ENCODE measurements at regions not wholly inside any gene's neighbourhood (a gene's known extent, or its start where the extent isn't known, plus 50 kb on each side); places are given as distances from the start of the nearest gene placed in this dataset.

- Histone ChIP-seq H3K4me2 (ENCODE audit: low read depth, low read length, poor library complexity, severe bottlenecking) (no peak overlapping the region), H3K36me3 (ENCODE audit: insufficient read depth, low read length) (no peaks in the 10 kb centered on the region), H3K9ac (ENCODE audit: low read length) (no peak overlapping the region), H3K4me1 (ENCODE audit: low read length) (no peaks in the 10 kb centered on the region), H3K4me3 (ENCODE audit: low read length) (no peak overlapping the region), H3K27me3 (ENCODE audit: low read length) (no peaks in the 10 kb centered on the region), H3K27ac (ENCODE audit: low read length) (no peak overlapping the region), H3K79me2 (ENCODE audit: low read length) (no peaks in the 10 kb centered on the region), H3K9me3 (ENCODE audit: low read length) (no peaks in the 10 kb centered on the region), H3K9me2 (replicated peaks; ENCODE audit: insufficient read depth, low read length) (no peaks in the 10 kb centered on the region), H4K20me1 (ENCODE audit: insufficient read depth, low read depth, low read length) (no peaks in the 10 kb centered on the region), H2AFZ (ENCODE audit: low read length) (no peak overlapping the region)
- no peak for DNase-seq
Observed at GRCh38 chr9:18032636-18033035, 441.3 kb upstream of the ADAMTSL1 start.

GRCh38 chr9:18036422-18037187 is 437.3 kb upstream of the ADAMTSL1 start:
- Histone ChIP-seq H3K27me3 (ENCODE audit: low read length) (no peaks in the 10 kb centered on the region), H3K4me3 (ENCODE audit: low read length) (no peak overlapping the region), H2AFZ (ENCODE audit: low read length) (no peak overlapping the region), H3K27ac (ENCODE audit: low read length) (no peak overlapping the region), H3K9me3 (ENCODE audit: low read length) (no peaks in the 10 kb centered on the region), H4K20me1 (ENCODE audit: insufficient read depth, low read depth, low read length) (no peaks in the 10 kb centered on the region), H3K9me2 (replicated peaks; ENCODE audit: insufficient read depth, low read length) (no peaks in the 10 kb centered on the region), H3K4me1 (ENCODE audit: low read length) (no peaks in the 10 kb centered on the region), H3K9ac (ENCODE audit: low read length) (no peak overlapping the region), H3K79me2 (ENCODE audit: low read length) (no peaks in the 10 kb centered on the region), H3K36me3 (ENCODE audit: insufficient read depth, low read length) (no peaks in the 10 kb centered on the region), H3K4me2 (ENCODE audit: low read depth, low read length, poor library complexity, severe bottlenecking) (no peak overlapping the region)
- no peak for DNase-seq

DNA sequence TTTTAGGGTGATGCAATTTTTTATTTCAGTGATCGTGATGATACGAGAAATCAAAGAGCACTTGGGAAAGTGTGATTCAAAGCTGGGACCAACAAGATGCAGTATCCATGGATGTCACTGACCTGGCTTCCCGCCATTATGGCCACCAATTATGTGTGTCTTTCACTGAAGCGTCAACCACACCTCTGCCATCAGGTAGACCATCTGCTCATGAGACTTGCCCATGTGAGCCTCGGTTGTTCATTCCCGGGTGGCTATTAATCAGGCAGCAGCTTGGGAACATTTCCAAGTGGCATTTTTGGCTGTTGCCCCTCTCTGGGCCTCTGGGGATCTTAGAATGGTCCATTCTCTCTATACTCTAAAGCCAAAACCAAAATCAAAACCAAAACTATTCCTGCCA is 436.0 kb upstream of the ADAMTSL1 start:
- no peak overlapping the region for H3K4me2 ChIP-seq (ENCODE audit: low read depth, low read length, poor library complexity, severe bottlenecking)
- H3K4me1 ChIP-seq (ENCODE audit: low read length), result no peaks in the 10 kb centered on the region
- no peaks in the 10 kb centered on the region for H3K27me3 ChIP-seq (ENCODE audit: low read length)
- no peaks in the 10 kb centered on the region for H4K20me1 ChIP-seq (ENCODE audit: insufficient read depth, low read depth, low read length)
- no peak for DNase-seq
- no peaks in the 10 kb centered on the region for H3K36me3 ChIP-seq (ENCODE audit: insufficient read depth, low read length)
- no peaks in the 10 kb centered on the region for H3K9me3 ChIP-seq (ENCODE audit: low read length)
- H3K9me2 ChIP-seq (replicated peaks; ENCODE audit: insufficient read depth, low read length), result no peaks in the 10 kb centered on the region
- H3K27ac ChIP-seq (ENCODE audit: low read length), result no peak overlapping the region
- H3K79me2 ChIP-seq (ENCODE audit: low read length), result no peaks in the 10 kb centered on the region
- H2AFZ ChIP-seq (ENCODE audit: low read length), result no peak overlapping the region
- no peak overlapping the region for H3K4me3 ChIP-seq (ENCODE audit: low read length)
- H3K9ac ChIP-seq (ENCODE audit: low read length), result no peak overlapping the region

GRCh38 chr9:18040327-18040726 is 433.6 kb upstream of the ADAMTSL1 start:
- Histone ChIP-seq H4K20me1 (ENCODE audit: insufficient read depth, low read depth, low read length) (no peaks in the 10 kb centered on the region), H3K9me3 (ENCODE audit: low read length) (no peaks in the 10 kb centered on the region), H3K4me3 (ENCODE audit: low read length) (no peak overlapping the region), H3K27me3 (ENCODE audit: low read length) (no peaks in the 10 kb centered on the region), H3K9me2 (replicated peaks; ENCODE audit: insufficient read depth, low read length) (no peaks in the 10 kb centered on the region), H2AFZ (ENCODE audit: low read length) (no peak overlapping the region), H3K4me2 (ENCODE audit: low read depth, low read length, poor library complexity, severe bottlenecking) (no peak overlapping the region), H3K27ac (ENCODE audit: low read length) (no peak overlapping the region), H3K9ac (ENCODE audit: low read length) (no peak overlapping the region), H3K36me3 (ENCODE audit: insufficient read depth, low read length) (no peaks in the 10 kb centered on the region), H3K79me2 (ENCODE audit: low read length) (no peaks in the 10 kb centered on the region), H3K4me1 (ENCODE audit: low read length) (no peaks in the 10 kb centered on the region)
- no peak for DNase-seq

- Histone ChIP-seq H3K4me2 (ENCODE audit: low read depth, low read length, poor library complexity, severe bottlenecking) (no peak overlapping the region), H3K9me2 (replicated peaks; ENCODE audit: insufficient read depth, low read length) (no peaks in the 10 kb centered on the region), H3K9me3 (ENCODE audit: low read length) (no peaks in the 10 kb centered on the region), H3K9ac (ENCODE audit: low read length) (no peak overlapping the region), H3K4me3 (ENCODE audit: low read length) (no peak overlapping the region), H3K27ac (ENCODE audit: low read length) (no peak overlapping the region), H3K4me1 (ENCODE audit: low read length) (no peaks in the 10 kb centered on the region), H4K20me1 (ENCODE audit: insufficient read depth, low read depth, low read length) (no peaks in the 10 kb centered on the region), H2AFZ (ENCODE audit: low read length) (no peak overlapping the region), H3K27me3 (ENCODE audit: low read length) (no peaks in the 10 kb centered on the region), H3K36me3 (ENCODE audit: insufficient read depth, low read length) (no peaks in the 10 kb centered on the region), H3K79me2 (ENCODE audit: low read length) (no peaks in the 10 kb centered on the region)
- DNase-seq, result no peak
Observed at GRCh38 chr9:18043978-18044377, 430.0 kb upstream of the ADAMTSL1 start.

DNA sequence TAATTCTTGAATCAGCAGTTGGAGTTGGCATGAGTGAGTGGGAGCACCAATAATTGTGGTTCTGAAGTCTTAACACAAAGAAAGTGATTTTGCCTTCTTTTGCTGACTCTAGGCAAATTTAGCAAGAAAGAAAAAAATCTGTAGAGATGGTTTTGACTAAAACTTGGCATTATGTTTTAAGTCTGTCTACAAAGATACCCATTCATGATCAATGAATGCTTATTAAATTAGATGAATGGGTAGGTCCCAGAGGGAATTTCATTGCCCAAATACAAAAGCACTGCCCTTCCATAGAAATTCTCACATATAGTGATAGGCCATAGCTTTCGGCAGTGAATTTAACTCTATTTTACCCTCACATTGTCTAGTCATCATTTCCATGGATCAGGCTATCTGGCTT is 428.6 kb upstream of the ADAMTSL1 start:
- Histone ChIP-seq H4K20me1 (ENCODE audit: insufficient read depth, low read depth, low read length) (no peaks in the 10 kb centered on the region), H3K36me3 (ENCODE audit: insufficient read depth, low read length) (no peaks in the 10 kb centered on the region), H3K79me2 (ENCODE audit: low read length) (no peaks in the 10 kb centered on the region), H3K9me2 (replicated peaks; ENCODE audit: insufficient read depth, low read length) (no peaks in the 10 kb centered on the region), H3K4me2 (ENCODE audit: low read depth, low read length, poor library complexity, severe bottlenecking) (no peak overlapping the region), H3K4me3 (ENCODE audit: low read length) (no peak overlapping the region), H3K27ac (ENCODE audit: low read length) (no peak overlapping the region), H3K27me3 (ENCODE audit: low read length) (no peaks in the 10 kb centered on the region), H3K9ac (ENCODE audit: low read length) (no peak overlapping the region), H3K4me1 (ENCODE audit: low read length) (no peaks in the 10 kb centered on the region), H2AFZ (ENCODE audit: low read length) (no peak overlapping the region), H3K9me3 (ENCODE audit: low read length) (no peaks in the 10 kb centered on the region)
- no peak for DNase-seq

DNA sequence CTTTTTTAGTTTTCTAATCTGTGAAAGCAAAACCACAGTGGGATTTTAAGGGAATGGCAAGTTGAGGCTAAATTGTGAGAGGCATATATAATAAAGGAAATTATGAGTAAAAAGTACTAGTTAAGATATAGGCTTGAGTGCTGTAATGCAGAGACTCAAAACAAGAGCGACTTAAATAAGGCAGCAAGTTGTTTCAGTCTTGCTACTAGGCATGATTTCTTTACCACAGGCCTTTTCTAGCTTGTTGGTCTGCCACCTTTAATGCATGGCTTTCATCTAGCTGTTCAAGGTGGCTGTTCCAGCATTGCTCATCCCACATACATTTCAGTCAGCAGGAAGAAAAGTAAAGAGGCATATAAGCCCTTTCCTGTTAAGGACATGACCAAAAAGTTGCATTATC is 427.9 kb upstream of the ADAMTSL1 start:
- no peaks in the 10 kb centered on the region for H3K36me3 ChIP-seq (ENCODE audit: insufficient read depth, low read length)
- H3K79me2 ChIP-seq (ENCODE audit: low read length), result no peaks in the 10 kb centered on the region
- H3K9ac ChIP-seq (ENCODE audit: low read length), result no peak overlapping the region
- H3K27me3 ChIP-seq (ENCODE audit: low read length), result no peaks in the 10 kb centered on the region
- no peak overlapping the region for H2AFZ ChIP-seq (ENCODE audit: low read length)
- H4K20me1 ChIP-seq (ENCODE audit: insufficient read depth, low read depth, low read length), result no peaks in the 10 kb centered on the region
- no peaks in the 10 kb centered on the region for H3K4me1 ChIP-seq (ENCODE audit: low read length)
- DNase-seq, result no peak
- no peaks in the 10 kb centered on the region for H3K9me3 ChIP-seq (ENCODE audit: low read length)
- H3K4me2 ChIP-seq (ENCODE audit: low read depth, low read length, poor library complexity, severe bottlenecking), result no peak overlapping the region
- no peak overlapping the region for H3K27ac ChIP-seq (ENCODE audit: low read length)
- H3K4me3 ChIP-seq (ENCODE audit: low read length), result no peak overlapping the region
- no peaks in the 10 kb centered on the region for H3K9me2 ChIP-seq (replicated peaks; ENCODE audit: insufficient read depth, low read length)

DNA sequence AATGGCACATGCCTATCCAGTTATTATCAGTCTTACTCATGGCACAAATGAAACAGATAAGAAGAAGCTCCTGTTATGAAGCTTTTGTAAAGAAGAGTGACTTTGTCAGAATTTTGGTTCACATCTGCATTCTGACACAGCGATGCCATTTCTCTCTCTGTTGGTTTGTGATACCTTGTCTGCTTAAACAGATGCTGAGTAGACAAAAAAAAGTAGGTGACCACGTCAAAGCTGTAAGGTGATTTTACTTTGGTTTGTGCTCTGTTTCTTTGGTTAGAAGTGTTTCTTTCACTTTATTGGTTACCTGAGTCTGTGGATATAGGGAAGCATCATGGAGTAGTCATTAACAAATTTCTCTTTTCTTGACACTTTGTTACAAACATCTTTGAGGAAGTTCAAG is 422.3 kb upstream of the ADAMTSL1 start:
- no peak overlapping the region for H3K27ac ChIP-seq (ENCODE audit: low read length)
- no peaks in the 10 kb centered on the region for H3K27me3 ChIP-seq (ENCODE audit: low read length)
- H3K4me2 ChIP-seq (ENCODE audit: low read depth, low read length, poor library complexity, severe bottlenecking), result no peak overlapping the region
- no peaks in the 10 kb centered on the region for H3K9me3 ChIP-seq (ENCODE audit: low read length)
- no peaks in the 10 kb centered on the region for H3K36me3 ChIP-seq (ENCODE audit: insufficient read depth, low read length)
- H3K4me1 ChIP-seq (ENCODE audit: low read length), result peaks cover under 1% of the 10 kb centered on the region; the same call in 1 of the 2 replicates
- DNase-seq, result no peak
- no peaks in the 10 kb centered on the region for H3K9me2 ChIP-seq (replicated peaks; ENCODE audit: insufficient read depth, low read length)
- H3K9ac ChIP-seq (ENCODE audit: low read length), result no peak overlapping the region
- no peaks in the 10 kb centered on the region for H4K20me1 ChIP-seq (ENCODE audit: insufficient read depth, low read depth, low read length)
- H3K4me3 ChIP-seq (ENCODE audit: low read length), result no peak overlapping the region
- H2AFZ ChIP-seq (ENCODE audit: low read length), result no peak overlapping the region
- no peaks in the 10 kb centered on the region for H3K79me2 ChIP-seq (ENCODE audit: low read length)
